Activated naive CD4-positive, alpha-beta T cell treated with anti-CD3 and anti-CD28 coated beads, Interleukin-2, amount 10 ng/mL, durations not matched to agents 7 days and 5 days (primary cell): ENCODE measurements at regions not wholly inside any gene's neighbourhood (a gene's known extent, or its start where the extent isn't known, plus 50 kb on each side); places are given as distances from the start of the nearest gene placed in this dataset.

Source experiments
- CTCF ChIA-PET: fragments of 350-600 bp; sonication (Branson Sonifier 250); formaldehyde crosslinking; loops from one replicate; lab custom pipeline; 2021; ENCODE audit warnings: antibody characterized with exemption; lab: Charles Lee
- DNase-seq: peaks from one replicate; pipeline ENCODE4 v3.0.0-alpha.2; 2020
- H3K27ac Mint-ChIP-seq: one replicate; pipeline ENCODE4 v1.8.0; 2021; ENCODE audit warnings: mild to moderate bottlenecking, moderate library complexity, mixed read lengths
- H3K27me3 Mint-ChIP-seq: one replicate; pipeline ENCODE4 v1.8.0; 2021; ENCODE audit warnings: mild to moderate bottlenecking, mixed read lengths
- H3K36me3 Mint-ChIP-seq: one replicate; pipeline ENCODE4 v1.8.0; 2021; ENCODE audit warnings: mixed read lengths
- H3K4me1 Mint-ChIP-seq: one replicate; pipeline ENCODE4 v1.8.0; 2021; ENCODE audit warnings: mixed read lengths
- H3K4me3 Mint-ChIP-seq: one replicate; pipeline ENCODE4 v1.8.0; 2021; ENCODE audit warnings: mild to moderate bottlenecking, moderate library complexity, mixed read lengths
- H3K9me3 Mint-ChIP-seq: one replicate; pipeline ENCODE4 v1.8.0; 2021; ENCODE audit warnings: mixed read lengths

DNA sequence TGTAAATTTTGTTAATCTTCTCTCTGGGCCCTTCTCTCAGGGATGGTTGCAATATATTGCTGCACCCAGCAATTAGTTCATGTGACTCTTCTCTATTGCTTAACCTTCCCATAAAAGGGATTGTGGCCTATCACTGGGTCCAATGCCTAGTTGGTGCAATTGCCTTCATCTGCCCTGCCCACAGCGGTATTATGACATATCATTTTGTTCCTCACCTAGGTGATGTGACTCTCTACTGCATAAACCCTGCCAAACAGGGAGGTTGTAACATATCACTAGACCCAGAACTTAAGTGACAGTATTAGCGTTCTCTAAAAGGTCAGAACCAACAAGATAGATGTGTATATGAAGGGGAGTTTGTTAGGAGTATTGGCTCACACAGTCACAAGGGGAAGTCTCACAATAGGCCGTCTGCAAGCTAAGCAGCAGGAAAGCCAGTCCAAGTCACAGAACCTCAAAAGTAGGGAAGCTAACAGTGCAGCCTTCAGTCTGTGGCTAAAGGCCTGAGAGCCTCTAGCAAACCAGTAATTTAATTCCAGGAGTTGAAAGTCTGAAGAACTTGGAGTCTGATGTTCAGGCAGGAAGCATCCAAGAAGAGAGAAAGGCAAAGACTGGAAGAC lies 317.8 kb downstream of the RPS4Y2 start:
- no peak overlapping the region for H3K4me3 Mint-ChIP-seq

GRCh38 chrY:21075658-21076057 lies 319.8 kb downstream of the RPS4Y2 start:
- Mint-ChIP-seq H3K27me3 (no peaks in the 10 kb centered on the region), H3K4me3 (no peak overlapping the region), H3K27ac (no peak overlapping the region), H3K36me3 (peaks cover 3% of the 10 kb centered on the region), H3K9me3 (no peaks in the 10 kb centered on the region), H3K4me1 (peaks cover 17% of the 10 kb centered on the region)
- CTCF ChIA-PET: no interaction called here
- DNase-seq: no peak

More for the DNA sequence above, 317.8 kb downstream of the RPS4Y2 start:
- CTCF ChIA-PET: no interaction called here
- Mint-ChIP-seq H3K27me3 (no peaks in the 10 kb centered on the region), H3K27ac (no peak overlapping the region), H3K9me3 (no peaks in the 10 kb centered on the region), H3K4me1 (peaks cover 17% of the 10 kb centered on the region), H3K36me3 (peaks cover 3% of the 10 kb centered on the region)
- DNase-seq: no peak

- Mint-ChIP-seq H3K27ac (no peak overlapping the region), H3K4me1 (peaks cover 17% of the 10 kb centered on the region), H3K27me3 (no peaks in the 10 kb centered on the region), H3K9me3 (peaks cover 3% of the 10 kb centered on the region), H3K4me3 (no peak overlapping the region), H3K36me3 (peaks cover 1% of the 10 kb centered on the region)
- CTCF ChIA-PET: no interaction called here
- no peak for DNase-seq
Measured at GRCh38 chrY:21079670-21080069, 323.8 kb downstream of the RPS4Y2 start.

DNA sequence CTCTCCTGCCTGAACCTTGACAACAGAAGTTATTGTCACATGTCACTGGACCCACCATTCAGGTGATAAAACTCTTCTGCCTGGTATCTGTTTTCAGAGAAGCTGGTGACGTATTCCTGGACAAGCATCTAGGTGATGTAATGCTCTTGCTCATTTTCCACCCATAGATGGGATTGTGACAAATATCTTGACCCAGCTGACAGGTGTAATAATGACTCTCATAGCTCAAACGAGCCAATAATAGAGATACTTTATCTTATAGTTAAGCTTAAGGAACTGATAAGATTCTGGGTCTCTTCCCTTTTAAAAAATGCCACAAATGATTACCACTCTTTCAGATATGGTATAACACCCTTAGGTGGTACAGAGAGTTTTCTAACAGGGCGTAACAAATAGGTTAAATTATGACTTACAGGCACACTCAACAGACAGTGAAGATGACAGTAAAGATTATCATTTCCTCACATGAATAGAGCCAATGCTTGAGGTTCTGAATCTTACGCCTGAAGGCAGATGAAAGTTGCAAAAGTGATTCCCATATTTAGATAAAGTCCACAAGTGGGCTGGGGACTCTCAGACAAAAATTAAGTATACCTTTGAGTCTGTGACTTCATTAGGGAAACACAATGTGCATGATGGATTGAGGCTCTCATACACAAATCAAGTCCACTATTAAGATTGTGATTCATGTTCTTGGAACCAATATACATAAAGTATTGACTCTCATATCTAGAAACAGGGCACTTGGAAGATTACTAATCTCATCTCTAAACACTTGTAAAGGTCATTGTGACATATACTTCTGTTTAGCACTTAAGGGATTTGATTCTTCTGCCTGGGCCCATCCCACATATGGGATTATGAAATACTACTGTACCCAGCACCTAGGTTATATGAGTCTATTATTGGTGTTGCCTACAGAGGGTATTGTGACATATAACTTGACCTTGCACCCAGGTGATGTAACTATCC lies 326.0 kb downstream of the RPS4Y2 start:
- H3K4me1 Mint-ChIP-seq: peaks cover 8% of the 10 kb centered on the region
- no peaks in the 10 kb centered on the region for H3K27me3 Mint-ChIP-seq
- H3K9me3 Mint-ChIP-seq: peaks cover 13% of the 10 kb centered on the region
- CTCF ChIA-PET: no interaction called here
- no peak overlapping the region for H3K4me3 Mint-ChIP-seq
- DNase-seq: no peak
- H3K36me3 Mint-ChIP-seq: peaks cover 1% of the 10 kb centered on the region
- H3K27ac Mint-ChIP-seq: no peak overlapping the region

GRCh38 chrY:21082639-21083038 lies 326.7 kb downstream of the RPS4Y2 start:
- Mint-ChIP-seq H3K4me3 (no peak overlapping the region), H3K27me3 (no peaks in the 10 kb centered on the region), H3K36me3 (peaks cover 4% of the 10 kb centered on the region), H3K4me1 (peaks cover 4% of the 10 kb centered on the region), H3K9me3 (peaks cover 19% of the 10 kb centered on the region), H3K27ac (no peak overlapping the region)
- DNase-seq: no peak
- CTCF ChIA-PET: no interaction called here

- peaks cover 12% of the 10 kb centered on the region for H3K9me3 Mint-ChIP-seq
- DNase-seq: no peak
- CTCF ChIA-PET: interaction anchor here (1.5 to 1.8 kb wide), 3 partner anchors 124 to 347 kb away, joined by 8 to 10 read pairs (median 8); no protein-coding TSS in a partner anchor
- H3K4me3 Mint-ChIP-seq: no peak overlapping the region
- no peaks in the 10 kb centered on the region for H3K27me3 Mint-ChIP-seq
- H3K4me1 Mint-ChIP-seq: peaks cover 17% of the 10 kb centered on the region
- H3K27ac Mint-ChIP-seq: peak overlapping the region; percentile 67
- peaks cover 7% of the 10 kb centered on the region for H3K36me3 Mint-ChIP-seq
Measured at GRCh38 chrY:21091909-21092308, 336.0 kb downstream of the RPS4Y2 start.

GRCh38 chrY:21102507-21102906 lies 346.6 kb downstream of the RPS4Y2 start:
- Mint-ChIP-seq H3K9me3 (no peaks in the 10 kb centered on the region), H3K36me3 (peaks cover 2% of the 10 kb centered on the region), H3K4me3 (no peak overlapping the region), H3K4me1 (peaks cover 37% of the 10 kb centered on the region), H3K27me3 (no peaks in the 10 kb centered on the region), H3K27ac (peak overlapping the region; percentile 4)
- DNase-seq: no peak
- CTCF ChIA-PET: no interaction called here

GRCh38 chrY:21103885-21104284 lies 348.0 kb downstream of the RPS4Y2 start:
- no peak for DNase-seq
- H3K27ac Mint-ChIP-seq: no peak overlapping the region
- H3K27me3 Mint-ChIP-seq: no peaks in the 10 kb centered on the region
- H3K9me3 Mint-ChIP-seq: no peaks in the 10 kb centered on the region
- CTCF ChIA-PET: interaction anchor here (0.7 to 1.0 kb wide), 3 partner anchors 33 to 112 kb away, joined by 3 to 5 read pairs (median 4); no protein-coding TSS in a partner anchor
- peaks cover 39% of the 10 kb centered on the region for H3K4me1 Mint-ChIP-seq
- no peak overlapping the region for H3K4me3 Mint-ChIP-seq
- peaks cover 2% of the 10 kb centered on the region for H3K36me3 Mint-ChIP-seq

GRCh38 chrY:21105529-21105928 lies 349.6 kb downstream of the RPS4Y2 start:
- H3K4me1 Mint-ChIP-seq: peaks cover 46% of the 10 kb centered on the region
- no peak overlapping the region for H3K27ac Mint-ChIP-seq
- H3K27me3 Mint-ChIP-seq: no peaks in the 10 kb centered on the region
- DNase-seq: no peak
- peaks cover 2% of the 10 kb centered on the region for H3K36me3 Mint-ChIP-seq
- CTCF ChIA-PET: no interaction called here
- H3K9me3 Mint-ChIP-seq: no peaks in the 10 kb centered on the region
- no peak overlapping the region for H3K4me3 Mint-ChIP-seq

- peaks cover 5% of the 10 kb centered on the region for H3K36me3 Mint-ChIP-seq
- H3K4me1 Mint-ChIP-seq: peaks cover 13% of the 10 kb centered on the region
- H3K27ac Mint-ChIP-seq: no peak overlapping the region
- no peak overlapping the region for H3K4me3 Mint-ChIP-seq
- no peaks in the 10 kb centered on the region for H3K27me3 Mint-ChIP-seq
- CTCF ChIA-PET: no interaction called here
- peaks cover 6% of the 10 kb centered on the region for H3K9me3 Mint-ChIP-seq
- DNase-seq: no peak
Measured at GRCh38 chrY:21111313-21111712, 355.4 kb downstream of the RPS4Y2 start.

DNA sequence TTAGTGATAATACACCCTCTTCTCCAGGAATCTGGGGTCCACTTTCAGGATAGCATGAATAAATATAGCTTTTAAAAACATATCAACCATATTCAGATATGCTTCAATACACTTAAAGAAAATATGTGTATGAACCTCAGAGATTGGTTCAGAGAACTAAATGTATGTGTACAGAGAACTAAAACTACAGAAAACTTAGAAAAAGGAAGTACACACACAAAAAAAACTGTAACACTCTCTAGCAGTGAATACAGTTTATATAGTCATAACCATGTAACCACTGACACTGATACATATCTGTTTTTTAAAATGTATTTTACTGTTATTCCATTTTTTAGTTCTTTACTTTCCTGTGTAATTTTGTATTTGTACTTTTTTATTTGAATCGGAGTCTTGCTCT lies 365.2 kb downstream of the RPS4Y2 start:
- H3K4me1 Mint-ChIP-seq: peaks cover 2% of the 10 kb centered on the region
- H3K4me3 Mint-ChIP-seq: no peak overlapping the region
- H3K27me3 Mint-ChIP-seq: no peaks in the 10 kb centered on the region
- no peak for DNase-seq
- H3K9me3 Mint-ChIP-seq: peaks cover 3% of the 10 kb centered on the region
- no peaks in the 10 kb centered on the region for H3K36me3 Mint-ChIP-seq
- H3K27ac Mint-ChIP-seq: no peak overlapping the region
- CTCF ChIA-PET: no interaction called here

GRCh38 chrY:21135591-21135990 lies 375.5 kb upstream of the RBMY1B start:
- peaks cover 7% of the 10 kb centered on the region for H3K36me3 Mint-ChIP-seq
- peak overlapping the region; percentile 62 for H3K4me3 Mint-ChIP-seq
- no peaks in the 10 kb centered on the region for H3K9me3 Mint-ChIP-seq
- CTCF ChIA-PET: no interaction called here
- H3K27ac Mint-ChIP-seq: peak overlapping the region; percentile 87
- peaks cover 43% of the 10 kb centered on the region for H3K4me1 Mint-ChIP-seq
- no peaks in the 10 kb centered on the region for H3K27me3 Mint-ChIP-seq
- DNase-seq: no peak

- DNase-seq: no peak
- Mint-ChIP-seq H3K4me3 (peak overlapping the region; percentile 89), H3K4me1 (peaks cover 43% of the 10 kb centered on the region), H3K27ac (peak overlapping the region; percentile 95), H3K9me3 (no peaks in the 10 kb centered on the region), H3K27me3 (no peaks in the 10 kb centered on the region), H3K36me3 (peaks cover 19% of the 10 kb centered on the region)
- CTCF ChIA-PET: interaction anchor here (1.2 kb wide), 1 partner anchor 35 kb away, joined by 5 read pairs; no protein-coding TSS in a partner anchor
Measured at GRCh38 chrY:21138056-21138758, 372.9 kb upstream of the RBMY1B start.

GRCh38 chrY:21146331-21146730 lies 364.8 kb upstream of the RBMY1B start:
- H3K36me3 Mint-ChIP-seq: peaks cover 45% of the 10 kb centered on the region
- H3K4me3 Mint-ChIP-seq: no peak overlapping the region
- no peak for DNase-seq
- H3K4me1 Mint-ChIP-seq: peaks cover 32% of the 10 kb centered on the region
- CTCF ChIA-PET: no interaction called here
- H3K9me3 Mint-ChIP-seq: no peaks in the 10 kb centered on the region
- H3K27ac Mint-ChIP-seq: no peak overlapping the region
- no peaks in the 10 kb centered on the region for H3K27me3 Mint-ChIP-seq
